Left lung (tissue), 4 donors: ENCODE measurements at regions not wholly inside any gene's neighbourhood (a gene's known extent, or its start where the extent isn't known, plus 50 kb on each side); places are given as distances from the start of the nearest gene placed in this dataset.
A peak's percentile ranks its signal among the peaks of the same experiment; 100 is the strongest.

Experiments
- ATAC-seq: fragments of 200-7000 bp; cut with Tn5 transposase; one replicate; pipeline ENCODE4 v1.9.1; 2020; ENCODE audit warnings: moderate library complexity
- DNase-seq, 4 donors: peaks; one replicate each; pipeline ENCODE4 v3.0.0-alpha.2; 2013 to 2020
- H3K27ac ChIP-seq, 2 donors: fragments of 200-600 bp; sonication (generic) in 1 of 2; one replicate each; pipeline versions ENCODE4 v1.5.0 to v1.8.0; 2020 to 2021
- H3K27me3 ChIP-seq, 2 donors: fragments of 200-600 bp; sonication (generic) in 1 of 2; one replicate each; pipeline versions ENCODE4 v1.5.0 to v1.8.0; 2020 to 2021
- H3K36me3 ChIP-seq, 2 donors: fragments of 200-600 bp; sonication (generic) in 1 of 2; one replicate each; pipeline versions ENCODE4 v1.5.0 to v1.8.0; 2020 to 2021
- H3K4me1 ChIP-seq, 2 donors: fragments of 200-600 bp; one replicate each; pipeline ENCODE4 v1.8.0; 2021
- H3K4me3 ChIP-seq, 2 donors: fragments of 200-600 bp; sonication (generic) in 1 of 2; one replicate each; pipeline versions ENCODE4 v1.5.0 to v1.8.0; 2020 to 2021; ENCODE audit warnings: mild to moderate bottlenecking in 1 of 2
- H3K9me3 ChIP-seq, 2 donors: fragments of 200-600 bp; sonication (generic) in 1 of 2; one replicate each; pipeline versions ENCODE4 v1.5.0 to v1.8.0; 2020 to 2021
- intact Hi-C, 2 donors: fragments of 100-400 bp; cut with DNase I; formaldehyde crosslinking; loops; one replicate each; pipeline versions ENCODE4 v1.11.2 to v1.14.2; 2022
- TF ChIP-seq, protein P1 (sequence below), 2 donors: fragments of 200-600 bp; sonication (generic) in 1 of 2; IDR thresholded peaks; one replicate each; pipeline versions ENCODE4 v1.5.0 to v1.8.0; 2021; ENCODE audit warnings: antibody characterized with exemption in 2 of 2
- donor health status: DM: no; HTN: yes; CAD: no.
- donor health status: DM: no; HTN: no; CAD: no.

DNA sequence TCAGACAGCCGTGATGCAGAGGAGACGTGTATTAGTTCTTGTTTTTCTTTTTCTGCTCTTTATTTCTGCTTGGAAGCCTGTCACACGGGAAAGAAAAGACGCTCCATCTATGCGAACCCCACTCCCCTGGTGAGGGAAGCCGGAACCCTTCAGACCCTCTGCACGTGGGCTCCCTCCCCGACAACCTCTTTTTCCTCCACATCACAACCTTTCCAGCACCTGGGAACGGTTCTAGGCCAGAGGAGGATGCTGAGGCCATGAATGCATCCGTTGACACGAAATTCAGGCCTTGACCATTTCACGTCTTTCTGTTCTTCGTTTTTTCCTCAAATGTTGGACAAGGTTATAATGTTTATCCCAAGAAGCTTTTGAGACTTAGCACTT lies 85.3 kb upstream of the WNT7B start:
- H3K4me1 ChIP-seq, result peaks cover 28 to 82% of the 10 kb centered on the region in 2 donors
- ATAC-seq (no peak), DNase-seq (no peak)
- TF ChIP-seq, protein P1, sequence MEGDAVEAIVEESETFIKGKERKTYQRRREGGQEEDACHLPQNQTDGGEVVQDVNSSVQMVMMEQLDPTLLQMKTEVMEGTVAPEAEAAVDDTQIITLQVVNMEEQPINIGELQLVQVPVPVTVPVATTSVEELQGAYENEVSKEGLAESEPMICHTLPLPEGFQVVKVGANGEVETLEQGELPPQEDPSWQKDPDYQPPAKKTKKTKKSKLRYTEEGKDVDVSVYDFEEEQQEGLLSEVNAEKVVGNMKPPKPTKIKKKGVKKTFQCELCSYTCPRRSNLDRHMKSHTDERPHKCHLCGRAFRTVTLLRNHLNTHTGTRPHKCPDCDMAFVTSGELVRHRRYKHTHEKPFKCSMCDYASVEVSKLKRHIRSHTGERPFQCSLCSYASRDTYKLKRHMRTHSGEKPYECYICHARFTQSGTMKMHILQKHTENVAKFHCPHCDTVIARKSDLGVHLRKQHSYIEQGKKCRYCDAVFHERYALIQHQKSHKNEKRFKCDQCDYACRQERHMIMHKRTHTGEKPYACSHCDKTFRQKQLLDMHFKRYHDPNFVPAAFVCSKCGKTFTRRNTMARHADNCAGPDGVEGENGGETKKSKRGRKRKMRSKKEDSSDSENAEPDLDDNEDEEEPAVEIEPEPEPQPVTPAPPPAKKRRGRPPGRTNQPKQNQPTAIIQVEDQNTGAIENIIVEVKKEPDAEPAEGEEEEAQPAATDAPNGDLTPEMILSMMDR (IDR thresholded peaks at IDR 0.05), result no peak
- H3K27me3 ChIP-seq, result no peaks in the 10 kb centered on the region
- H3K27ac ChIP-seq, result peak overlapping the region; percentile 97 to 100
- intact Hi-C loops, result no loop called here
- H3K4me3 ChIP-seq, result no peak overlapping the region
- no peaks in the 10 kb centered on the region for H3K9me3 ChIP-seq
- H3K36me3 ChIP-seq, result no peaks in the 10 kb centered on the region

DNA sequence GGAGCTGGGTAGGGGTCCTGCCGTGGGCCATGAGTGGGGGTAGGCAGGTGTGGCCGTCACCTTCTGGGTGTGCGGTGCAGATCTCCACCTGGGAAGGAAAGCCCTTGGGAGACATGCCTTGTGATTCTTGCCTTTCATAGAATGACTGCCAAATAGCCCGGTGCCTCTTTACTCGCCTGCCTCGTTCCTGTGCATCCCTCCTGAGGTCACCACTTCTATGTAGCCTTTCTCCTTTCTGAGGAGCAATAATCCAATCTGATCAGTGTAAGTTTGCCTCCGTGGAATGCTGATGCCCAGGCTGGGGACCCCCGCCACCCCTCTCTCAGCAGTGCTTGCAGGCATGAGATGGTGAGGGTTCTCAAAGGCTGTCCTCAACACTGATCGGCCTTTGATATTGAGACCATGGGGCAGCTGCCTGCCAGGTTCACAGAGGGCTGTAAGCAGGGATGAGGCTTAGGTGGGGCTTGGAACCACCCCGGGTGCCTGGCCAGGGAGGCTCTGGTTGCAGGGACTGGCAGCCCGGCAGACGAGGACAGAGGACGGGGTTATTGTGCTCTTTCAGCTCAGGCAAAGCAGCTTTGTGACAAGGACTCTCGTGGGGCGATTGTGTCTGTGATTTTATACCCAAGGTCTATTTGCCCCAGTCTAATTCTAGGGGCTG lies 86.1 kb upstream of the WNT7B start:
- peak in 2 of 4 donors; percentile 27 to 36 for DNase-seq
- H3K9me3 ChIP-seq, result no peaks in the 10 kb centered on the region
- H3K27ac ChIP-seq, result peak overlapping the region; percentile 97 to 100
- H3K27me3 ChIP-seq, result no peaks in the 10 kb centered on the region
- intact Hi-C loops, result no loop called here
- no peak for ATAC-seq
- no peaks in the 10 kb centered on the region for H3K36me3 ChIP-seq
- TF ChIP-seq, protein P1 (IDR thresholded peaks at IDR 0.05), result no peak
- peaks cover 26 to 82% of the 10 kb centered on the region in 2 donors for H3K4me1 ChIP-seq
- H3K4me3 ChIP-seq, result no peak overlapping the region

DNA sequence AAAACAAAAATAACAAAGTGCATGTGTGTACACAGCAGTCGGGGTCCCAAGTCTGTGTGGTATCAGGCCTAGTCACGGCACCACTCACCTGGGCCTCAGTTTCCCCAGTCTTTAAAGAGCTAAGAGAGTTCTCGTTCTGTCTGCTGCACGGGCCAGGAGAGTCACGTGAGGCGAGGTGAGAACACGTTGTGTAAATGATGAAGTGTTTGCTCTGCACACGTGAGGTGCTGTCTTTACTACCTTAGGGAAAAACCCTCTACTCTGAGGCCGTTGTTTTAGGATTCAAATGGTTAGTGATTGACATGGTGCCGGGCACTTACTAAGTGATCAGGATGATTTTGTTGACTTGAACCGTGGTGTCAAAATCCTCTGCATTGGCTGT lies 86.5 kb upstream of the PPARA start:
- Histone ChIP-seq H3K27me3 (no peaks in the 10 kb centered on the region), H3K9me3 (no peaks in the 10 kb centered on the region), H3K4me1 (peaks cover 25 to 82% of the 10 kb centered on the region in 2 donors), H3K4me3 (no peak overlapping the region), H3K27ac (peak overlapping the region; percentile 97 to 100), H3K36me3 (no peaks in the 10 kb centered on the region)
- DNase-seq (peak in 2 of 4 donors; percentile 21 to 37), ATAC-seq (peak; percentile 40)
- intact Hi-C loops, result no loop called here
- TF ChIP-seq, protein P1 (IDR thresholded peaks at IDR 0.05), result no peak

DNA sequence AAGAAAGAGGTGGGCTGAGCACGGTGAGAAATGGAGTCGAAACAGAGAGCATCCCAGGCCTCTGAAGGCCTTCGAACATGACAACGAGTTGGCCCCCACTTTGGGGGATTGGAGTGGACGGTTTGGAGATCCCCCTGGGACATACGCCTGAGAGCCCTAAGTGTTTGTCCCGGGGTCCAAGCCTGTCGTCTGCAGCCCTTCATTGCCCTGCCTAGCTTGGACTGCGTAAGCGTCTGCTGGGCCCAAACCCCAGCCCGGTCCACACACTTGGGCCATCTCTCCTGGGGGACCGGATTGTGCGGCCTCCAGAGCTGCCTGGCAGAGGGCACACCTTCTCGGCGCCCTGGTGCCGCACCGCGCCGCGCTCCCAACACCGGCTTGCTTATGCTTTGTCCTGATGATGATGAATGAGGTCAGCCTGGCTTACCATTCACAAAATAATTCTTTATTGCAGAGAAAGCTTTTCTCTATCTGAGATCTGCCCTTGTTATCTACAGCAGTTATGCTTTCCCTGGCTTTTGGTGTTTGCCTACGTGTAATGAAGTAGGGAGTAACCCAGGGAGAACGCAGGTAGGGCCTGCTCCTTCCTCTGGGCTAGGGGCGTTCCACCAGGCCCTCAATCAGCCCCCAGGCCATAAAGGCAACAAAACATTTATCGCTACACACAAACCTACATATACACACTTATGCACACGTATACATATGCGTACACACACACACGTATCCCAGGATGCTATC lies 85.9 kb upstream of the PPARA start:
- intact Hi-C loops, result no loop called here
- H3K27ac ChIP-seq, result peak overlapping the region; percentile 97 to 100
- H3K9me3 ChIP-seq, result no peaks in the 10 kb centered on the region
- no peak for ATAC-seq
- peak in 2 of 4 donors; percentile 30 to 63 for DNase-seq
- peaks cover 23 to 83% of the 10 kb centered on the region in 2 donors for H3K4me1 ChIP-seq
- H3K36me3 ChIP-seq, result no peaks in the 10 kb centered on the region
- TF ChIP-seq, protein P1 (IDR thresholded peaks at IDR 0.05), result no peak
- no peaks in the 10 kb centered on the region for H3K27me3 ChIP-seq
- no peak overlapping the region for H3K4me3 ChIP-seq

DNA sequence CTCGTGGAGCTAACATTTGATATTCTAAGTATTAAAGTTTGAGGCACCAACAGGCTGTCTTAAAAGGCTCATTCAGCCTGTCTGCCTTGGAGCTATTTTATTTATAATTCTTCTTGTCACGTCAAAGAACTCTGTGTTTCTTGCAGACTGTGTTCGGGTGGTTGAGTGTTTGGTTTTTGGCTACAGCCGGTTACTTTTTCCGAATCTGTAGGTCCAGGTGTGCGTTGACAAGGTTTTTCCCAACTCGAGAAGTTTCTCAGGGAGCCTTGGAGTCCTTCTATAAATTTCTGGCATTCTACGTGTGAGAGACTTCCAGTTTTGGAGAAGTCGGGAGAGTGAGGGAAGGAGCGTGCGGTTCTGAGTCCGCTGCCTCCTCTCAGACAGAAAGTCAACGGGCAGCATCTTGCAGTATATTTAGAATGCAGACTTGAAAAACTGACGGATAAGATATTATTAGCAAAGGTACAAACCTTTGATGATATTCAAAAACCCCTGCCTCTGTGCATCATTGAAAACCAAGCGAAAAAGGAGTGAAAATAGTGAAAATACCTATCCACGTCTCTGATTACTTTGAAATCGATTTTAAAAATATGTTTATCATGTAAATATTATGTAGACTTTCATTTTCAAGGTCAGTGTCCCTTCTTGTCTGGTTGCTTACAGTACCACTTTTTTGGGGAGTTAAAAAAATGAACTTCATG lies 85.2 kb upstream of the PPARA start:
- Histone ChIP-seq H3K27ac (peak overlapping the region; percentile 97 to 100), H3K36me3 (no peaks in the 10 kb centered on the region), H3K9me3 (no peaks in the 10 kb centered on the region), H3K4me1 (peaks cover 23 to 90% of the 10 kb centered on the region in 2 donors), H3K4me3 (peak overlapping the region in 1 of 2 donors; percentile 7), H3K27me3 (no peaks in the 10 kb centered on the region)
- ATAC-seq (no peak), DNase-seq (no peak)
- TF ChIP-seq, protein P1 (IDR thresholded peaks at IDR 0.05), result no peak
- intact Hi-C loops, result no loop called here
